ENCODE measurements at regions not wholly inside any gene's neighbourhood (a gene's known extent, or its start where the extent isn't known, plus 50 kb on each side); places are given as distances from the start of the nearest gene placed in this dataset.

DNA sequence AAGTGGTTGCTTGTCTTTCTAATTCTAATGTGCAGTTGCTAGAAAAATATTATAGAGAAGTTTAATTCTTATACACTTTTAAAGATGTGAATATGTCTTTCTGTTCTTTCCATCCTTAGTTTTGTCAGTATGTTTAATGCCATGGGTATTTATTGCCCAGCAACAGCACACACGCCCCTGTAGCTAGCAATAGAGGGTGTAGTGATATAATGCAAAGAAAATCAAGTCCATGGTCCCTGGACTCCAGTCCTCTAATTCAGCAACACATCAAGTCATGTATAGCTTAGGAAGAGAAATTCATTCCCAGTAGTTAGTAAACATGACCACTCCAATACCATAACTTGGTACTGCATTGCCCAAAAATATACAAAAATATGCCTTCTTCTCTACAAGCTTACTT lies 292.4 kb upstream of the NR2F2 start:
- no peaks in the 10 kb centered on the region for H4K20me1 ChIP-seq (ENCODE audit: insufficient read depth, low read length)

GRCh38 chr15:96038650-96039049 lies 291.9 kb upstream of the NR2F2 start:
- Histone ChIP-seq H2AFZ (ENCODE audit: low read depth, low read length) (no peak overlapping the region), H3K9me3 (ENCODE audit: insufficient read depth, low read length) (peaks cover 12% of the 10 kb centered on the region), H3K9ac (ENCODE audit: low read length) (no peak overlapping the region), H3K4me3 (ENCODE audit: low read length) (no peak overlapping the region), H4K20me1 (ENCODE audit: insufficient read depth, low read length) (no peaks in the 10 kb centered on the region), H3K27ac (ENCODE audit: low read length) (no peak overlapping the region), H3K4me2 (ENCODE audit: low read length) (no peak overlapping the region), H3K36me3 (replicated peaks; ENCODE audit: low read depth, low read length) (peaks cover 4% of the 10 kb centered on the region), H3K79me2 (ENCODE audit: low read length) (no peaks in the 10 kb centered on the region), H3K27me3 (ENCODE audit: low read depth, low read length) (peaks cover 36% of the 10 kb centered on the region), H3K4me1 (ENCODE audit: low read length) (peaks cover 8% of the 10 kb centered on the region)
- TF ChIP-seq, protein P1, sequence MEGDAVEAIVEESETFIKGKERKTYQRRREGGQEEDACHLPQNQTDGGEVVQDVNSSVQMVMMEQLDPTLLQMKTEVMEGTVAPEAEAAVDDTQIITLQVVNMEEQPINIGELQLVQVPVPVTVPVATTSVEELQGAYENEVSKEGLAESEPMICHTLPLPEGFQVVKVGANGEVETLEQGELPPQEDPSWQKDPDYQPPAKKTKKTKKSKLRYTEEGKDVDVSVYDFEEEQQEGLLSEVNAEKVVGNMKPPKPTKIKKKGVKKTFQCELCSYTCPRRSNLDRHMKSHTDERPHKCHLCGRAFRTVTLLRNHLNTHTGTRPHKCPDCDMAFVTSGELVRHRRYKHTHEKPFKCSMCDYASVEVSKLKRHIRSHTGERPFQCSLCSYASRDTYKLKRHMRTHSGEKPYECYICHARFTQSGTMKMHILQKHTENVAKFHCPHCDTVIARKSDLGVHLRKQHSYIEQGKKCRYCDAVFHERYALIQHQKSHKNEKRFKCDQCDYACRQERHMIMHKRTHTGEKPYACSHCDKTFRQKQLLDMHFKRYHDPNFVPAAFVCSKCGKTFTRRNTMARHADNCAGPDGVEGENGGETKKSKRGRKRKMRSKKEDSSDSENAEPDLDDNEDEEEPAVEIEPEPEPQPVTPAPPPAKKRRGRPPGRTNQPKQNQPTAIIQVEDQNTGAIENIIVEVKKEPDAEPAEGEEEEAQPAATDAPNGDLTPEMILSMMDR (IDR thresholded peaks at IDR 0.05; ENCODE audit: low read depth, low read length): no peak
- TF ChIP-seq EZH2phosphoT487 (IDR thresholded peaks at IDR 0.05; ENCODE audit: low read depth): no peak

More for the DNA sequence above, 292.4 kb upstream of the NR2F2 start:
- no peaks in the 10 kb centered on the region for H3K79me2 ChIP-seq (ENCODE audit: low read length)
- no peak overlapping the region for H3K27ac ChIP-seq (ENCODE audit: low read length)
- H3K4me2 ChIP-seq (ENCODE audit: low read length): no peak overlapping the region
- H3K36me3 ChIP-seq (replicated peaks; ENCODE audit: low read depth, low read length): no peaks in the 10 kb centered on the region
- peaks cover 39% of the 10 kb centered on the region for H3K27me3 ChIP-seq (ENCODE audit: low read depth, low read length)
- H3K4me1 ChIP-seq (ENCODE audit: low read length): peaks cover 6% of the 10 kb centered on the region
- TF ChIP-seq EZH2phosphoT487 (IDR thresholded peaks at IDR 0.05; ENCODE audit: low read depth): no peak
- H3K9ac ChIP-seq (ENCODE audit: low read length): no peak overlapping the region
- H3K9me3 ChIP-seq (ENCODE audit: insufficient read depth, low read length): peaks cover 6% of the 10 kb centered on the region; the same call in 1 of the 2 replicates
- H3K4me3 ChIP-seq (ENCODE audit: low read length): no peak overlapping the region
- H2AFZ ChIP-seq (ENCODE audit: low read depth, low read length): no peak overlapping the region

- H3K79me2 ChIP-seq (ENCODE audit: low read length): no peaks in the 10 kb centered on the region
- no peak overlapping the region for H3K27ac ChIP-seq (ENCODE audit: low read length)
- no peak overlapping the region for H3K4me3 ChIP-seq (ENCODE audit: low read length)
- no peak overlapping the region for H3K4me2 ChIP-seq (ENCODE audit: low read length)
- no peak overlapping the region for H2AFZ ChIP-seq (ENCODE audit: low read depth, low read length)
- H3K9ac ChIP-seq (ENCODE audit: low read length): no peak overlapping the region
- H3K36me3 ChIP-seq (replicated peaks; ENCODE audit: low read depth, low read length): peaks cover 5% of the 10 kb centered on the region
- H3K27me3 ChIP-seq (ENCODE audit: low read depth, low read length): peaks cover 26% of the 10 kb centered on the region
- H3K4me1 ChIP-seq (ENCODE audit: low read length): peaks cover 8% of the 10 kb centered on the region
- no peak for TF ChIP-seq EZH2phosphoT487 (IDR thresholded peaks at IDR 0.05; ENCODE audit: low read depth)
- TF ChIP-seq, protein P1 (IDR thresholded peaks at IDR 0.05; ENCODE audit: low read depth, low read length): no peak
- H4K20me1 ChIP-seq (ENCODE audit: insufficient read depth, low read length): no peaks in the 10 kb centered on the region
- H3K9me3 ChIP-seq (ENCODE audit: insufficient read depth, low read length): peaks cover 17% of the 10 kb centered on the region
These were observed 288.3 kb upstream of the NR2F2 start for GRCh38 chr15:96041982-96042733.

GRCh38 chr15:96042734-96043224 lies 287.7 kb upstream of the NR2F2 start:
- Histone ChIP-seq H3K36me3 (replicated peaks; ENCODE audit: low read depth, low read length) (peaks cover 5% of the 10 kb centered on the region), H3K79me2 (ENCODE audit: low read length) (no peaks in the 10 kb centered on the region), H3K4me1 (ENCODE audit: low read length) (peaks cover 8% of the 10 kb centered on the region), H4K20me1 (ENCODE audit: insufficient read depth, low read length) (no peaks in the 10 kb centered on the region), H2AFZ (ENCODE audit: low read depth, low read length) (no peak overlapping the region), H3K4me3 (ENCODE audit: low read length) (no peak overlapping the region), H3K9ac (ENCODE audit: low read length) (no peak overlapping the region), H3K9me3 (ENCODE audit: insufficient read depth, low read length) (peaks cover 17% of the 10 kb centered on the region), H3K4me2 (ENCODE audit: low read length) (no peak overlapping the region), H3K27me3 (ENCODE audit: low read depth, low read length) (peaks cover 21% of the 10 kb centered on the region), H3K27ac (ENCODE audit: low read length) (no peak overlapping the region)
- TF ChIP-seq, protein P1 (IDR thresholded peaks at IDR 0.05; ENCODE audit: low read depth, low read length): no peak
- TF ChIP-seq EZH2phosphoT487 (IDR thresholded peaks at IDR 0.05; ENCODE audit: low read depth): no peak

All from OCI-LY3 (cell line).